ENCODE measurements at regions not wholly inside any gene's neighbourhood (a gene's known extent, or its start where the extent isn't known, plus 50 kb on each side); places are given as distances from the start of the nearest gene placed in this dataset.

- no peak for TF ChIP-seq EZH2 (IDR thresholded peaks at IDR 0.05; ENCODE audit: insufficient read depth, poor library complexity, severe bottlenecking)
- TF ChIP-seq EZH2phosphoT487 (IDR thresholded peaks at IDR 0.05; ENCODE audit: insufficient read depth, low read depth), result no peak
Measured at GRCh38 chr7:46317256-46317655, 396.2 kb upstream of the IGFBP3 start.

Measured in GM23248 (cell line).